Esophagus squamous epithelium (tissue), 4 donors: ENCODE measurements at regions not wholly inside any gene's neighbourhood (a gene's known extent, or its start where the extent isn't known, plus 50 kb on each side); places are given as distances from the start of the nearest gene placed in this dataset.

ENCODE experiments used
- POLR2A ChIP-seq, 4 donors: fragments of 450-650 bp; IDR thresholded peaks; one replicate each; pipeline ENCODE4 v1.6.1; 2017; ENCODE audit warnings: antibody characterized with exemption in 4 of 4, mild to moderate bottlenecking in 4 of 4, moderate library complexity in 3 of 4
- TF ChIP-seq, protein P1 (sequence below), 6 experiments: fragments of 450-650 bp in 4 of 6; fragments of 200-600 bp in 2 of 6; sonication (generic) in 2 of 6; IDR thresholded peaks; one replicate each; pipeline ENCODE4 v1.5.1; 2016 to 2019; ENCODE audit warnings: antibody characterized with exemption in 6 of 6, mild to moderate bottlenecking in 4 of 6, moderate library complexity in 4 of 6

GRCh38 chr11:70828593-70829082 lies 423.7 kb downstream of the SHANK2 start:
- TF ChIP-seq, protein P1, sequence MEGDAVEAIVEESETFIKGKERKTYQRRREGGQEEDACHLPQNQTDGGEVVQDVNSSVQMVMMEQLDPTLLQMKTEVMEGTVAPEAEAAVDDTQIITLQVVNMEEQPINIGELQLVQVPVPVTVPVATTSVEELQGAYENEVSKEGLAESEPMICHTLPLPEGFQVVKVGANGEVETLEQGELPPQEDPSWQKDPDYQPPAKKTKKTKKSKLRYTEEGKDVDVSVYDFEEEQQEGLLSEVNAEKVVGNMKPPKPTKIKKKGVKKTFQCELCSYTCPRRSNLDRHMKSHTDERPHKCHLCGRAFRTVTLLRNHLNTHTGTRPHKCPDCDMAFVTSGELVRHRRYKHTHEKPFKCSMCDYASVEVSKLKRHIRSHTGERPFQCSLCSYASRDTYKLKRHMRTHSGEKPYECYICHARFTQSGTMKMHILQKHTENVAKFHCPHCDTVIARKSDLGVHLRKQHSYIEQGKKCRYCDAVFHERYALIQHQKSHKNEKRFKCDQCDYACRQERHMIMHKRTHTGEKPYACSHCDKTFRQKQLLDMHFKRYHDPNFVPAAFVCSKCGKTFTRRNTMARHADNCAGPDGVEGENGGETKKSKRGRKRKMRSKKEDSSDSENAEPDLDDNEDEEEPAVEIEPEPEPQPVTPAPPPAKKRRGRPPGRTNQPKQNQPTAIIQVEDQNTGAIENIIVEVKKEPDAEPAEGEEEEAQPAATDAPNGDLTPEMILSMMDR (IDR thresholded peaks at IDR 0.05): no peak
- no peak for TF ChIP-seq POLR2A (IDR thresholded peaks at IDR 0.05)
